ENCODE measurements at regions not wholly inside any gene's neighbourhood (a gene's known extent, or its start where the extent isn't known, plus 50 kb on each side); places are given as distances from the start of the nearest gene placed in this dataset.

GRCh38 chr16:26772503-26772902 is 294.2 kb upstream of the C16orf82 start:
- TF ChIP-seq, protein P1, sequence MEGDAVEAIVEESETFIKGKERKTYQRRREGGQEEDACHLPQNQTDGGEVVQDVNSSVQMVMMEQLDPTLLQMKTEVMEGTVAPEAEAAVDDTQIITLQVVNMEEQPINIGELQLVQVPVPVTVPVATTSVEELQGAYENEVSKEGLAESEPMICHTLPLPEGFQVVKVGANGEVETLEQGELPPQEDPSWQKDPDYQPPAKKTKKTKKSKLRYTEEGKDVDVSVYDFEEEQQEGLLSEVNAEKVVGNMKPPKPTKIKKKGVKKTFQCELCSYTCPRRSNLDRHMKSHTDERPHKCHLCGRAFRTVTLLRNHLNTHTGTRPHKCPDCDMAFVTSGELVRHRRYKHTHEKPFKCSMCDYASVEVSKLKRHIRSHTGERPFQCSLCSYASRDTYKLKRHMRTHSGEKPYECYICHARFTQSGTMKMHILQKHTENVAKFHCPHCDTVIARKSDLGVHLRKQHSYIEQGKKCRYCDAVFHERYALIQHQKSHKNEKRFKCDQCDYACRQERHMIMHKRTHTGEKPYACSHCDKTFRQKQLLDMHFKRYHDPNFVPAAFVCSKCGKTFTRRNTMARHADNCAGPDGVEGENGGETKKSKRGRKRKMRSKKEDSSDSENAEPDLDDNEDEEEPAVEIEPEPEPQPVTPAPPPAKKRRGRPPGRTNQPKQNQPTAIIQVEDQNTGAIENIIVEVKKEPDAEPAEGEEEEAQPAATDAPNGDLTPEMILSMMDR (IDR thresholded peaks at IDR 0.05; ENCODE audit: low read depth, low read length), result no peak
- DNase-seq (ENCODE audit: low read depth in 2 of 2), result no peak
- H3K4me3 ChIP-seq (replicated peaks in 1 of 2; ENCODE audit: low read depth in 2 of 2, low read length in 2 of 2), result no peak overlapping the region

DNA sequence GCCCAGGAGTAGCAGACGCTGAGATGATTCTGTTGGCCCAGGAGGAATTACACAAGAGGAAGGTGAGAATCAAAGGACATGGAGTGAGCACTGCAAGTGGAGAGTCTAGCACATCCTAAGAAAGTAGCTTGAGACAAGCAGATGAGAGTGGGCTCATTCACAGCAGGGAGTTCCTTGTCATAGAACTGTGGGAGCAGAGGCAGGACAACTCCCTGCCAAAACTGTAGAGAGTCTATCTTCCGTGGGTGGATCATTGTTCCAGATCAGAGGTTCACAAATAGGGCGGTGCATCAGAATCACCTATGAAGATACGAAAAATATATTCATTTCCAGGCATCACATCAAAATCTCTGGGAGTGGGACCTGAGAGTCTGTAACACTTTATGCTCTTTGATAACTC is 288.9 kb upstream of the C16orf82 start:
- TF ChIP-seq, protein P1 (IDR thresholded peaks at IDR 0.05; ENCODE audit: low read depth, low read length), result no peak
- no peak for DNase-seq (ENCODE audit: low read depth in 2 of 2)
- no peak overlapping the region for H3K4me3 ChIP-seq (replicated peaks in 1 of 2; ENCODE audit: low read depth in 2 of 2, low read length in 2 of 2)

- no peak for DNase-seq (ENCODE audit: low read depth in 2 of 2)
- no peak overlapping the region for H3K4me3 ChIP-seq (replicated peaks in 1 of 2; ENCODE audit: low read depth in 2 of 2, low read length in 2 of 2)
- TF ChIP-seq, protein P1 (IDR thresholded peaks at IDR 0.05; ENCODE audit: low read depth, low read length), result no peak
These were observed 278.8 kb upstream of the C16orf82 start for GRCh38 chr16:26787924-26788323.

DNA sequence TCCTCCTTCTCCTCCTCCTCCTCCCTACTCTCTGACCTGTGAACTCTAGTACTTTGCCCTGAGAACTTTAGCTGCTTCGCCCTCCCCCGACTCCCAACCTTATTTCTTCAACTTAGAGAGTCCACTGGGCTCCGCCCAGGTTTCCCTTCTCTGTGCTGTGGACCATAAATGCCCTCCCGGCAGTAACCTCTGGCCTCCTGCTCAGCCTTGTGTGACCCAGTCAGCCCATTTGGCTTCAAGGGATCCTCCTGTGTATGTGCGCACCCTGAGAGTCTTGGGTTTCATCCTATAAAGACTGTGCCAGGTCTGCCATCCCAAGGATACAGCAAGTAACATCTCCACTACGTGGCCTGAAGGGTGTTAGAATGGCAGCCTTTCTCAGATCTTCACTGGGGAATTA is 275.6 kb upstream of the C16orf82 start:
- DNase-seq (ENCODE audit: low read depth in 2 of 2), result no peak
- H3K4me3 ChIP-seq (replicated peaks in 1 of 2; ENCODE audit: low read depth in 2 of 2, low read length in 2 of 2), result no peak overlapping the region
- TF ChIP-seq, protein P1 (IDR thresholded peaks at IDR 0.05; ENCODE audit: low read depth, low read length), result no peak

DNA sequence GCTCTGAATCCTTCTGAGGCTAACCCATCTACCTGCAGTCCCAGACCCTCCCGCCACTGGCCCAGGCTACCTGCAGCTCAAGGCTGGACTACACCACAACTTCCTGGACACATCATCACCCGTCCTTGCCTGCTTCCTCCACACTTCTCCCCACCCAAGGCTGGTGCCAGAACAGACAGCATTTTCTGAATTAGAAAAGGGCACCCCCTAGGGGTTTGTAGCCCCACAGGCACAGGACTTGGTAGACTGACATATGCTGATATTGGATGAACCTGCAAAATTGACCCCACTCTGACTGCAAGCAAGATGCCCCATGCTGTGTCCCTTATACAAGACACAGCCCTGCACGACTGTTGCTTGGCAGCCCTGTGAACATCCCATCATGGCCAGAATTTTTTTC is 271.5 kb upstream of the C16orf82 start:
- TF ChIP-seq, protein P1 (IDR thresholded peaks at IDR 0.05; ENCODE audit: low read depth, low read length), result no peak
- DNase-seq (ENCODE audit: low read depth in 2 of 2), result no peak

GRCh38 chr16:26801628-26802027 is 265.1 kb upstream of the C16orf82 start:
- H3K4me3 ChIP-seq (replicated peaks in 1 of 2; ENCODE audit: low read depth in 2 of 2, low read length in 2 of 2), result no peak overlapping the region
- TF ChIP-seq, protein P1 (IDR thresholded peaks at IDR 0.05; ENCODE audit: low read depth, low read length), result no peak
- no peak for DNase-seq (ENCODE audit: low read depth in 2 of 2)

More for the DNA sequence above, 271.5 kb upstream of the C16orf82 start:
- H3K4me3 ChIP-seq (replicated peaks in 1 of 2; ENCODE audit: low read depth in 2 of 2, low read length in 2 of 2), result no peak overlapping the region

GRCh38 chr16:26802440-26802839 is 264.3 kb upstream of the C16orf82 start:
- no peak overlapping the region for H3K4me3 ChIP-seq (replicated peaks in 1 of 2; ENCODE audit: low read depth in 2 of 2, low read length in 2 of 2)
- no peak for DNase-seq (ENCODE audit: low read depth in 2 of 2)
- TF ChIP-seq, protein P1 (IDR thresholded peaks at IDR 0.05; ENCODE audit: low read depth, low read length), result no peak

Measured in cardiac fibroblast (primary cell).